SIG-M5 treated with dmso at 0.1 percent for 504 hours (cell line): ENCODE measurements at regions not wholly inside any gene's neighbourhood (a gene's known extent, or its start where the extent isn't known, plus 50 kb on each side); places are given as distances from the start of the nearest gene placed in this dataset.

ENCODE experiments used
- DNase-seq: peaks from one replicate; lab custom pipeline; 2025; ENCODE audit not compliant: unreplicated experiment; lab: John Stamatoyannopoulos, UW

- DNase-seq, result no peak
These were observed 327.4 kb upstream of the SHH start for GRCh38 chr7:156139633-156140032.

- no peak for DNase-seq
These were observed 326.8 kb upstream of the SHH start for GRCh38 chr7:156139112-156139511.

- no peak for DNase-seq
These were observed 319.6 kb upstream of the SHH start for GRCh38 chr7:156131881-156132280.

- DNase-seq, result no peak
These were observed 317.3 kb upstream of the SHH start for GRCh38 chr7:156129522-156129921.

GRCh38 chr7:156128496-156128895, 316.2 kb upstream of the SHH start:
- no peak for DNase-seq

- DNase-seq, result no peak
These were observed 315.2 kb upstream of the SHH start for GRCh38 chr7:156127166-156128134.

GRCh38 chr7:156125841-156126730, 313.8 kb upstream of the SHH start:
- DNase-seq, result no peak

GRCh38 chr7:156124356-156124755, 312.1 kb upstream of the SHH start:
- no peak for DNase-seq

GRCh38 chr7:156123362-156123761, 311.1 kb upstream of the SHH start:
- no peak for DNase-seq

- no peak for DNase-seq
These were observed 310.6 kb upstream of the SHH start for GRCh38 chr7:156122752-156123354.

- DNase-seq, result no peak
These were observed 309.7 kb upstream of the SHH start for GRCh38 chr7:156121956-156122355.

- DNase-seq, result no peak
These were observed 309.2 kb upstream of the SHH start for GRCh38 chr7:156121434-156121833.

GRCh38 chr7:156120552-156120951, 308.3 kb upstream of the SHH start:
- no peak for DNase-seq

GRCh38 chr7:156119771-156120170, 307.5 kb upstream of the SHH start:
- DNase-seq, result no peak

GRCh38 chr7:156118248-156118645, 306.0 kb upstream of the SHH start:
- DNase-seq, result no peak

- DNase-seq, result no peak
These were observed 305.4 kb upstream of the SHH start for GRCh38 chr7:156117542-156118247.

- DNase-seq, result no peak
These were observed 304.4 kb upstream of the SHH start for GRCh38 chr7:156116514-156117215.

GRCh38 chr7:156115582-156115981, 303.3 kb upstream of the SHH start:
- DNase-seq, result no peak

GRCh38 chr7:156113731-156114130, 301.5 kb upstream of the SHH start:
- DNase-seq, result no peak

GRCh38 chr7:156109988-156110387, 297.7 kb upstream of the SHH start:
- no peak for DNase-seq
